H9 (cell line): ENCODE measurements at regions not wholly inside any gene's neighbourhood (a gene's known extent, or its start where the extent isn't known, plus 50 kb on each side); places are given as distances from the start of the nearest gene placed in this dataset.
"Not testable (repeated sequence)": the region's sequence is repeated elsewhere in the genome, so short reads cannot be mapped to it uniquely, and the experiment has no call there.

Experiments
- DNase-seq: peaks from one replicate; pipeline ENCODE4 v3.0.0-alpha.2; 2017
- H2AFZ ChIP-seq: one replicate; pipeline ENCODE4 v1.6.1; 2013; ENCODE audit warnings: mild to moderate bottlenecking, low read length, control low read depth, moderate library complexity
- H2AK5ac ChIP-seq: 2 replicates; pipeline ENCODE4 v1.6.1; 2013; ENCODE audit warnings: low read length, control low read depth, mixed read lengths; ENCODE audit not compliant: insufficient read length
- H2BK120ac ChIP-seq: one replicate; pipeline ENCODE4 v1.6.1; 2013; ENCODE audit warnings: low read depth, mild to moderate bottlenecking, low read length, control low read depth, inconsistent platforms; ENCODE audit not compliant: poor library complexity, severe bottlenecking
- H2BK12ac ChIP-seq: 2 replicates; pipeline ENCODE4 v1.6.1; 2013; ENCODE audit warnings: low read length, control low read depth, mixed read lengths, low read depth; ENCODE audit not compliant: insufficient read length
- H2BK15ac ChIP-seq: 2 replicates; pipeline ENCODE4 v1.6.1; 2013; ENCODE audit warnings: low read depth, low read length, control low read depth
- H2BK20ac ChIP-seq: one replicate; pipeline ENCODE4 v1.6.1; 2013; ENCODE audit warnings: low read depth, mild to moderate bottlenecking, low read length, control low read depth, inconsistent platforms; ENCODE audit not compliant: poor library complexity, severe bottlenecking
- H2BK5ac ChIP-seq: 2 replicates; pipeline ENCODE4 v1.6.1; 2013; ENCODE audit warnings: low read length, control low read depth, mixed read lengths; ENCODE audit not compliant: insufficient read length
- H3K14ac ChIP-seq: 2 replicates; pipeline ENCODE4 v1.6.1; 2013; ENCODE audit warnings: low read length, control low read depth; ENCODE audit not compliant: insufficient read depth
- H3K18ac ChIP-seq: 2 replicates; pipeline ENCODE4 v1.6.1; 2013; ENCODE audit warnings: low read depth, mild to moderate bottlenecking, mixed read lengths, low read length, control low read depth; ENCODE audit not compliant: insufficient read length
- H3K23ac ChIP-seq: 2 replicates; pipeline ENCODE4 v1.6.1; 2013; ENCODE audit warnings: low read length, control low read depth, mixed read lengths, low read depth; ENCODE audit not compliant: insufficient read length
- H3K23me2 ChIP-seq: 2 replicates; pipeline ENCODE4 v1.6.1; 2013; ENCODE audit warnings: low read depth, mild to moderate bottlenecking, mixed read lengths, low read length, control low read depth; ENCODE audit not compliant: insufficient read length, poor library complexity, severe bottlenecking
- H3K27ac ChIP-seq: 2 replicates; pipeline ENCODE4 v1.5.1; 2013; ENCODE audit warnings: low read length, control low read depth, mixed read lengths, low read depth; ENCODE audit not compliant: insufficient read length
- H3K27me3 ChIP-seq: 2 replicates; pipeline ENCODE4 v1.6.1; 2013; ENCODE audit warnings: low read length, control low read depth, inconsistent platforms; ENCODE audit not compliant: insufficient read depth
- H3K4ac ChIP-seq: 2 replicates; pipeline ENCODE4 v1.6.1; 2013; ENCODE audit warnings: low read depth, mild to moderate bottlenecking, control low read depth, inconsistent platforms, low read length, moderate library complexity
- H3K4me1 ChIP-seq: 2 replicates; pipeline ENCODE4 v1.6.1; 2013; ENCODE audit warnings: low read length, control low read depth, inconsistent platforms; ENCODE audit not compliant: insufficient read depth
- H3K4me2 ChIP-seq: 2 replicates; pipeline ENCODE4 v1.6.1; 2013; ENCODE audit warnings: low read length, control low read depth, mixed read lengths; ENCODE audit not compliant: insufficient read length, insufficient read depth
- H3K56ac ChIP-seq: 2 replicates; pipeline ENCODE4 v1.6.1; 2013; ENCODE audit warnings: low read depth, mild to moderate bottlenecking, mixed read lengths, low read length, control low read depth; ENCODE audit not compliant: insufficient read length
- H3K79me1 ChIP-seq: 2 replicates; pipeline ENCODE4 v1.6.1; 2013; ENCODE audit warnings: low read depth, mild to moderate bottlenecking, moderate library complexity, low read length, control low read depth, inconsistent platforms; ENCODE audit not compliant: insufficient read depth, poor library complexity, severe bottlenecking
- H3K79me2 ChIP-seq: 2 replicates; pipeline ENCODE4 v1.6.1; 2013; ENCODE audit warnings: low read length, control low read depth, inconsistent platforms; ENCODE audit not compliant: insufficient read depth
- H3K9ac ChIP-seq: 2 replicates; pipeline ENCODE4 v1.6.1; 2013; ENCODE audit warnings: low read length, control low read depth, mixed read lengths; ENCODE audit not compliant: insufficient read length; ENCODE audit errors: extremely low read depth
- H3K9me3 ChIP-seq: one replicate; pipeline ENCODE4 v1.6.1; 2013; ENCODE audit warnings: low read depth, low read length, inconsistent platforms; ENCODE audit not compliant: control insufficient read depth
- H3T11ph ChIP-seq: one replicate; pipeline ENCODE4 v1.6.1; 2013; ENCODE audit warnings: mild to moderate bottlenecking, low read length, control low read depth, inconsistent platforms
- H4K20me1 ChIP-seq: one replicate; pipeline ENCODE4 v1.6.1; 2013; ENCODE audit not compliant: control insufficient read depth, insufficient read length, insufficient read depth
- H4K5ac ChIP-seq: 2 replicates; pipeline ENCODE4 v1.6.1; 2013; ENCODE audit warnings: low read depth, mild to moderate bottlenecking, mixed read lengths, low read length, control low read depth; ENCODE audit not compliant: insufficient read length
- H4K8ac ChIP-seq: replicated peaks from 2 replicates; pipeline ENCODE4 v1.6.1; 2013; ENCODE audit warnings: low read length, control low read depth, mixed read lengths, low read depth; ENCODE audit not compliant: insufficient read length
- H4K91ac ChIP-seq: 2 replicates; pipeline ENCODE4 v1.6.1; 2013; ENCODE audit warnings: low read depth, mild to moderate bottlenecking, moderate library complexity, mixed read lengths, low read length, control low read depth; ENCODE audit not compliant: insufficient read length
- H3K27ac Mint-ChIP-seq, 3 experiments: 2 replicates in 2 of 3; 3 replicates in 1 of 3; pipeline ENCODE4 v1.8.0; 2020 to 2021; ENCODE audit warnings: mixed read lengths in 3 of 3, mild to moderate bottlenecking in 1 of 3, moderate library complexity in 1 of 3
- H3K27me3 Mint-ChIP-seq: 2 replicates; pipeline ENCODE4 v1.8.0; 2021; ENCODE audit warnings: low read depth, mild to moderate bottlenecking, moderate library complexity, mixed read lengths
- H3K36me3 Mint-ChIP-seq, 3 experiments: 2 replicates in 2 of 3; 3 replicates in 1 of 3; pipeline ENCODE4 v1.8.0; 2020 to 2021; ENCODE audit warnings: low read depth in 3 of 3, mixed read lengths in 3 of 3; ENCODE audit not compliant: insufficient read depth in 1 of 3
- H3K4me1 Mint-ChIP-seq, 2 experiments: 2 replicates each; pipeline ENCODE4 v1.8.0; 2020; ENCODE audit warnings: mixed read lengths in 2 of 2
- H3K4me3 Mint-ChIP-seq, 2 experiments: 2 replicates in 1 of 2; 3 replicates in 1 of 2; pipeline ENCODE4 v1.8.0; 2020 to 2021; ENCODE audit warnings: mild to moderate bottlenecking in 2 of 2, mixed read lengths in 2 of 2, moderate library complexity in 1 of 2
- H3K9me3 Mint-ChIP-seq, 2 experiments: 2 replicates in 1 of 2; 3 replicates in 1 of 2; pipeline ENCODE4 v1.8.0; 2020; ENCODE audit warnings: mild to moderate bottlenecking in 2 of 2, mixed read lengths in 2 of 2, moderate library complexity in 1 of 2
- WGBS: extraction: QIAGEN DNeasy Blood & Tissue Kit; methylation state at CpG from one replicate; pipeline ENCODE4 v1.1.7; 2013; ENCODE audit warnings: missing lambda C conversion rate, low lambda C conversion rate, mixed read lengths; ENCODE audit not compliant: insufficient read length; ENCODE audit errors: extremely low coverage; 5-methylcytosine and 5-hydroxymethylcytosine counted together

DNA sequence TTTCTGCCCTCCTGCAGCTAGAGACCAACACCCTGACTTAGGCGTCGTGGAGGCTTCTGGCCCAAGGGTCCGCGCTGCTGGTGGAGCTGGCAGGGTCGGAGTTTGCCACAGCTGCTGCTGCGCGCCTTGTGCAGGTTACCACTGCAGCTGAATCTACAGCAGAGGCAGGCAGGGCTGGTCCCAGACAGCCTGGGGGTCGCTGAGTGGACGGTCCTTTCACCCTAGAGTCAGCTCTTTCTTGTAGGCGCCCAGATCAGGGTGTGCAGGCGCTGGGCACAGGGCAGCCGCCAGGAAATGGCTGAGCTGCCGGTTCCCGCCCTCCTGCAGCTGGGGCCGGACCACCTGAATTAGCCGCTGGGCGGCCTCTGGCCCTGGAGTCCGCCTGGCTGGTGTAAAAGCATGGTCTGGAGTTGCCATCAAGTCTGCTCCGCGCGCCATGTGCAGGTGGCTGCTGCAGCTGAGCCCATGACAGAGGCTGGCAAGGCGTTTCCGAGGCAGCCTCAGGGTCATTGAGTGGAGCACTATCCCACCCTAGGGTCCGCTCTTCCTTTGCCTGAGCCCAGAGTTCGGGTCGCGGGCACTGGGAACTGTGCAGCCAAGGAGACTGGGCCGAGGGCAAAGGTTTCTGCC lies 144.3 kb downstream of the CCDC74A start:
- not testable (repeated sequence) for H4K5ac ChIP-seq, H2BK20ac ChIP-seq, H3T11ph ChIP-seq, H2BK12ac ChIP-seq, H3K27me3 ChIP-seq, H2AFZ ChIP-seq, H3K9me3 ChIP-seq, H3K9ac ChIP-seq, H4K91ac ChIP-seq, H4K20me1 ChIP-seq, H3K4me2 ChIP-seq, H3K18ac ChIP-seq, H2BK15ac ChIP-seq, H3K27ac ChIP-seq, H3K23me2 ChIP-seq, H3K23ac ChIP-seq, H2BK120ac ChIP-seq, H3K4me1 Mint-ChIP-seq, H3K4ac ChIP-seq, H3K79me2 ChIP-seq, H4K8ac ChIP-seq, H3K79me1 ChIP-seq, H2AK5ac ChIP-seq, H3K4me1 ChIP-seq, H3K56ac ChIP-seq, H3K27ac Mint-ChIP-seq, H3K14ac ChIP-seq, H3K4me3 Mint-ChIP-seq, H2BK5ac ChIP-seq, H3K36me3 Mint-ChIP-seq
- H3K9me3 Mint-ChIP-seq = peaks cover 11 to 18% of the 10 kb centered on the region in 2 experiments; a peak in 4 of 5 replicates
- peak; percentile 66 for DNase-seq
- H3K27me3 Mint-ChIP-seq = peaks cover 55% of the 10 kb centered on the region
- no CpG with 5 or more reads among the region's 28 CpGs for WGBS
